ENCODE measurements at regions not wholly inside any gene's neighbourhood (a gene's known extent, or its start where the extent isn't known, plus 50 kb on each side); places are given as distances from the start of the nearest gene placed in this dataset.

GRCh38 chr2:234219046-234219310, 168.5 kb downstream of the SPP2 start:
- Histone ChIP-seq H3K9me3 (ENCODE audit: low read length) (no peaks in the 10 kb centered on the region), H3K36me3 (replicated peaks in 1 of 2; ENCODE audit: control insufficient read depth in 1 of 2, insufficient read depth in 2 of 2, low read length in 2 of 2) (no peaks in the 10 kb centered on the region), H3K79me2 (ENCODE audit: insufficient read depth, low read length) (no peaks in the 10 kb centered on the region), H3K4me3 (replicated peaks in 1 of 3; ENCODE audit: insufficient read depth in 1 of 3, low read depth in 2 of 3, low read length in 3 of 3) (no peak overlapping the region), H3K4me2 (ENCODE audit: low read depth, low read length) (no peak overlapping the region), H3K27ac (ENCODE audit: extremely low read length, insufficient read depth, low read length) (no peak overlapping the region), H4K20me1 (ENCODE audit: insufficient read depth, low read length) (no peaks in the 10 kb centered on the region), H3K27me3 (ENCODE audit: control insufficient read depth in 1 of 2, insufficient read depth in 2 of 2, low read length in 2 of 2) (no peaks in the 10 kb centered on the region), H2AFZ (ENCODE audit: low read length) (no peak overlapping the region), H3K9ac (ENCODE audit: insufficient read depth, low read depth, low read length) (no peak overlapping the region), H3K4me1 (ENCODE audit: insufficient read depth, low read length) (no peaks in the 10 kb centered on the region)
- DNase-seq (ENCODE audit: low spot score) = no peak
- intact Hi-C loops (cut with micrococcal nuclease; ENCODE audit: unreplicated experiment) = no loop called here
- no TSS peak for BruUV-seq (replicated peaks)
- no peak for TF ChIP-seq HCFC1 (IDR thresholded peaks at IDR 0.05; ENCODE audit: low read depth, low read length)
- no peak for TF ChIP-seq ZMAT3 (CRISPR knock-in tag; conservative IDR thresholded peaks at IDR 0.05)
- TF ChIP-seq TOPORS (CRISPR knock-in tag; IDR thresholded peaks at IDR 0.05) = no peak
- TF ChIP-seq MZF1 (CRISPR knock-in tag; IDR thresholded peaks at IDR 0.05; ENCODE audit: borderline replicate concordance) = no peak
- no peak for TF ChIP-seq FIP1L1 (IDR thresholded peaks at IDR 0.05; ENCODE audit: borderline replicate concordance, insufficient read depth, low read depth, low read length)
- no peak for TF ChIP-seq RFX3 (CRISPR knock-in tag; IDR thresholded peaks at IDR 0.05)
- no peak for TF ChIP-seq BCL3 (CRISPR knock-in tag; IDR thresholded peaks at IDR 0.05)
- no peak for TF ChIP-seq ZNF446 (CRISPR knock-in tag; IDR thresholded peaks at IDR 0.05)
- no peak for TF ChIP-seq SMAD3 (CRISPR knock-in tag; IDR thresholded peaks at IDR 0.05)
- TF ChIP-seq MED13 (CRISPR knock-in tag; IDR thresholded peaks at IDR 0.05) = no peak
- TF ChIP-seq THAP11 (CRISPR knock-in tag; IDR thresholded peaks at IDR 0.05) = no peak
- no peak for TF ChIP-seq ZSCAN25 (CRISPR knock-in tag; IDR thresholded peaks at IDR 0.05)
- no peak for TF ChIP-seq MIXL1 (CRISPR knock-in tag; IDR thresholded peaks at IDR 0.05)
- no peak for TF ChIP-seq IKZF5 (CRISPR knock-in tag; IDR thresholded peaks at IDR 0.05)
- TF ChIP-seq HOXA7 (CRISPR knock-in tag; IDR thresholded peaks at IDR 0.05) = no peak
- TF ChIP-seq ZNF724P (CRISPR knock-in tag; IDR thresholded peaks at IDR 0.05; ENCODE audit: borderline replicate concordance) = no peak
- no peak for TF ChIP-seq MLLT10 (CRISPR knock-in tag; IDR thresholded peaks at IDR 0.05)
- no peak for TF ChIP-seq ZNF883 (CRISPR knock-in tag; IDR thresholded peaks at IDR 0.05; ENCODE audit: not compliant biosample characterization)
- TF ChIP-seq ZNF775 (CRISPR knock-in tag; IDR thresholded peaks at IDR 0.05; ENCODE audit: borderline replicate concordance) = no peak
- in situ Hi-C loops (cut with HindIII; ENCODE audit: extremely low pct_ligation_motif_present, low pct_unique_long_range_greater_than_20kb) = no loop called here
- ChIA-PET POLR2A (no interaction called here), CTCF (ENCODE audit: low intra/inter-chr PET ratio, low total read pairs) (no interaction called here)
- 36% methylated on average over 4 of the region's 4 CpGs for WGBS (ENCODE audit: low lambda C conversion rate)
- no peak for ATAC-seq
- FAIRE-seq = no peak

Data from HepG2 (cell line).